NT2/D1 (cell line): ENCODE measurements at regions not wholly inside any gene's neighbourhood (a gene's known extent, or its start where the extent isn't known, plus 50 kb on each side); places are given as distances from the start of the nearest gene placed in this dataset.

ENCODE experiments used
- YY1 ChIP-seq: IDR thresholded peaks from 2 replicates; pipeline ENCODE4 v1.6.1; 2011; ENCODE audit not compliant: insufficient read length, insufficient read depth
- ZNF274 ChIP-seq: IDR thresholded peaks from 2 replicates; pipeline ENCODE4 v1.6.1; 2011; ENCODE audit warnings: mild to moderate bottlenecking, low read depth, low read length

GRCh38 chr2:223545406-223545805 is 56.8 kb downstream of the SCG2 start:
- TF ChIP-seq ZNF274 (no peak), YY1 (no peak)
